HK-2 (cell line): ENCODE measurements at regions not wholly inside any gene's neighbourhood (a gene's known extent, or its start where the extent isn't known, plus 50 kb on each side); places are given as distances from the start of the nearest gene placed in this dataset.

ENCODE experiments used
- DNase-seq: peaks from one replicate; pipeline ENCODE4 v3.0.0-alpha.2; 2018; ENCODE audit not compliant: unreplicated experiment

DNA sequence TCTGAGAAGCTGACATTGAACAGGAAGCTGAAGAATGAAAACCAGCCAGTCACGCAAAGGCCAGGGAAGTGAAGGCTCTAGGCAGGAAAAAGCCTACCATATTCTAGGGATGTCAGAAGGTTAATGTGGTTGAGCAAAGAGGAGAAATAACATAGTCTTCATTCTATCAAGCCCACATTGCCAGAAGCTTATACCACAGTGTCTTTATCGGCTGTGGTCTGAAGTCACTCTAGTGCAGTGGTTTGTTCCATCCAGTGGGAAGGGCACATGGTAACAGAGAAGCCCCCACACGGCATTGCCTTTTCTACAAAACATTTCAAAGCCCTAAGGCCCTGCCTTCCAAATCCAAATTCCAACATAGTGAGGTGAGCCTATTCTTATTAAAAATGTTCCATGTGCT, 311.3 kb downstream of the TNS1 start:
- DNase-seq, result no peak

DNA sequence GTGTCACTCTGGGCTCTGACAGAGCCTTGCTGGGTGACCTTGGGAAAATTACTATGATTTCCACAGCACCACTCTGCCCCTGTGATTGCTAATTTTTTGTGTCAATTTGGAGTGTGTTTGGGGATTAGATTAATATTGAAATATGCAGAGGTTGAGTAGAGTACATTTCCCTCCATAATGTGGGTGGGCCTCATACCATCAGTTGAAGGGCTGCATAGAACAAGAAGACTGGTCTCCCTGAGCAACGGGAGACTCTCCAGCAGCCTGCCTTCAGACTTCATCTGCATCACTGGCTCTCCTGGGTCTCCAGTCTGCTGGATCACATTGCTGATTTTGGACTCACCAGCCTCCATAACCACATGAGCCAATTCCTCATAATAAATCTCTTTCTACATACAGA, 313.7 kb downstream of the TNS1 start:
- DNase-seq, result no peak

DNA sequence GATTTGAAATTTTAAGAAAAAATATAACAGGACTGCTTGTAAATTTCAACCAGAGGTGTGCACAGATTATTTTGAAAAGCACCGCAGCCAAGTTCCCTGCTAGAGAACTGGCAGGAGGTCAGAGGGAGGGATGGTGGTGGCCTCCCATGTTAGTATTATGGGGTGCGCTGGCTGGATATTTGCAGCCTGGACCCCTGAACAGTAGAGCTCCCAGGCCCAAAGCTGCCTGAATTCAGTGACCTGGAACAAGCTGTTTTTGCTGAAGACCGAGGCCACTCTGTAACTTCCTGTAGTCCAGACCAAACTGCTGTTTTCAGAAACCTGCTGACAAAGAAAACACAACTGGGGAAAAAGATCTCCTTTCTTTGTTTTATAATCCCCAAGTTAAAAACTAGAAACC, 314.3 kb downstream of the TNS1 start:
- DNase-seq, result no peak

DNA sequence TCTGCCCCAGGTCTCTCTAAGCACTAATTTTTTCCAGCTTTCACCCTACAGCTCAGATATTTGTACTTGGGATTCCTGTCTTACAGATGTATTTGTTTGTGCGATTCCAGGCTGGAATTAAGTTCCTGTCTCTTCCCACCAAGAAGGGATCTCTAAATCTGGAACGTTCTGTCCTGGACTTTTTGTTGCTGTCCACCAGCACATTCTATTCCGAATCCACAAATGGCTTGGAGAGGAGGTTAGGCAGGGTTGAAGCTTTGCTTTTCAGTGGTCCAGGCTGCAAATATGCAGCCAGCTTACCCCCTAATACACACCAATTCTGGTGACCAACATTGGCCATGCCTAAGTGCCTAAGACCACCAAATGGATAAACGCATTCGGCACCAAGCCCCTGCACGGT, 315.0 kb downstream of the TNS1 start:
- no peak for DNase-seq

DNA sequence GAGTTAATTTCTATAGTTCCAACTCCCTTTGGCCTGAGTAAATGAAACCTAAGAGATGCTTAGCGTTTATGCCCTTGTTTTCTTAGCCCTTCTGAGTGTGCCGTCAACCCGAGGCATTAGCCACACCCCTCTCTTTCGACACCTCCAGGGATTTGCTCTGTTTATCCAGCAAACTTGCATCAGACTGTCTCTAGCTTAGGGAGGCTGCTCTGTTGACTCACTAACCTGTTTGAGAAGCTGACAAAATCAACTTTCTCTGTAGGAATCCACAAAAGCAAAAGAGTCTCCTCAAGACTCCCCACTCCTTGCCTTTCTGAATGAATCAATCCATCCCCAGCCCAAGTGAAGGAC, 317.6 kb downstream of the TNS1 start:
- DNase-seq, result no peak

DNA sequence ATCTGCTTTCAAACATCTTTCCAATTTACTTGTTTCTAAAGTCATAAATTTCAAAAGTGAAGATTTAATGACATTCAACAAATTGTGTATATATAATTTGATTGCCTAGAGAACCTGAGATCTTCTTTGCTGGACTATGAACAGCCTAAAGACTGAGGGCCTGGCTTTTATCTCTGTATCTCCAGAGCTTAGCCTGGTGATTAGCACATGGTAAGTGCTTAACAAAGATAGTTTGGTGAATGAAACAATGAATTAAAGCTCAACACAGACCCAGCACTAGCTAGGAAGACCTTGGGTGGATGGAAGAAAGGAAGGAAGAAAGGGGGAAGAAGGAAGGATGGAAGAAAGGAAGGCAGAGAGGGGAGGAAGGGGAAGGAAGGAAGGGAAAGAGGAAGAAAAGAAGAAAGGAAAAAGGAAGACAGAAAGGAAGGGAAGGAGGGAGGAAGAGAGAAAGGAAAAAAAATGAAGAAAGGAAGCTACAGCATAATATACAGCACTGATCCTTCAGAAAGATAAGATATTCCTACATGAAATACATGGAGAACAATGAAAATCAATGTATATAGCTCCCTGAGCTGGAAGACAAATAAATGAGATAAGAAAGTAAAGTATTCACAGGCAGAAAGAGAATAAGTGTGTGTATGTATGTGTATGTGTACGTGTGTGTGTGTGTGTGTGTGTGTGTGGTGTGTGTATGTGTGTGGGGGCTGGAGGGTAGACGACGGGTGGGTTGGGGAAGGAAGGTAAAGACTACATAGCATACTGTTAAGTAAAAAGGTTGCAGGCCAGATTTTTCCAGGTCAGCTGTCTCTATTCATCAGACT, 318.2 kb downstream of the TNS1 start:
- DNase-seq, result no peak

DNA sequence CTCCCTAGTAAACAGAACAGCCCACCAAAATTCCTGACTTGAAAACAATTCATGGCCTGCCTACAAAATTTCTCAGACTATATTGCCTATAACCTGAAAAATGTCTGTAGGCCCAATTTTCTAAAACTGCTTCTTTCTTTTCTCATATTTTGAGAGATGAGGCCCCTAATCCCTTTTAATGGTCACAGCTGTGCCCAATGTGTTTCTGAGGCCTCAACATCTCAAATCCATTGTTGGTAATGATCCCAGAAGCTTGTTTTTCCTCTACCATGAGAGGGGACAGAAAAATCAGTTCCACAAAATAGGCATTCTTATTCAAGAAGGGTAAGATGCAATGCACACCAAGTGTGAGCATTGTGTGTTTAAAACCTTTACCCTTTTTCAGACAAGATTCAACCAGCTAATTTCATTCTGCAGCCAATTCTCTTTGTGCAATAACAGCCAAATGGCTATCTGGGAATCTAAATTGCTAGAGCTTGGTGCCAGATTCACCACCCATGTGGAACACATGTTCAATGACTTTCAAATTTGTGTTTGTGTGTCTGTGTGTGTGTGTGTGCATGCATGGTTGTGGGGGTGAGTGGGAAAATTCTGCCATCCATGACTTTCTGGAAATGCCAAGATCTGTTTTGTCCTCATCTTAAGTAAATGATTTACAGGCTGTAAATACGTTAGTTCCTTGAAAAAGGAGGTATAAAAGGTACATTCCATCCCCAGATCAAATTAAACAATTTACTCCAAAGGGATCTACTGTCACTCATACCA, 319.5 kb downstream of the TNS1 start:
- no peak for DNase-seq

DNA sequence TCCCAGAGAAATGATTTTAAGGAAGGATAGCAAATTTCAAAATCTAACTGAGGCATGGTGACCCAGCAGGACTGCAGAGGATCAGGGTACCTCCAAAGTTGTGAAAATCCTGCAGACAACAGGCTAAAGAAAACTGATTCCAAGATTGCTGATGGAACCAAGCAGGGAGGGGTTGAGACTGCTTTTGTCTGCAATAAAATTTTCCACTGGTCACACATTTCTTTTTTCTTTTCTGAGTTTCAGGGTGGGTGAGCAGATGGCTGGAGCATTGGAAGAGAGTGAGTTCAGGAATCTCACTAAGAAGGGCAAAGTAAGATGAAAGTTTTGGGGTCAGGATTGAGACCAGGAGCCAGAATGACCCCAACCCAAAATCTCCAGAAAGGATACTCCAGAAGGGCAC, 321.0 kb downstream of the TNS1 start:
- no peak for DNase-seq

DNA sequence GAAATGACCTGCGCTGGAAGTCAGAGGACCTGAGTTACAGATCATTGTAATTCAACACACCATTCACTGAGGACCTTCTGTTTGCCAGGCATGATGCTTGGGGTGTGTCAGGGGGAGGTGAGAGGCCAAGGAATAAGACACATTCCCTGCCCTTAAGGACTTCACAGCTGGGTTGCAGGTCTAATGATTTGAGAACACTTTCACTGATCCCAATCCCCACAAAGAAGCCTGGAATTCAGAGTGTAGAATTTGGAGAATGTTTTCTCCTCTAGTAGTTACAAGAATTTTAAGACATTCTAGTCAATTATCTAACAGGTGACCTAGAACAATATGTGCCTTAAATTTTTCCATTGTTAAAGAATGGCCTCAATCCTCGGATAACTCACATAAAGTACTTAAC, 322.4 kb downstream of the TNS1 start:
- no peak for DNase-seq

DNA sequence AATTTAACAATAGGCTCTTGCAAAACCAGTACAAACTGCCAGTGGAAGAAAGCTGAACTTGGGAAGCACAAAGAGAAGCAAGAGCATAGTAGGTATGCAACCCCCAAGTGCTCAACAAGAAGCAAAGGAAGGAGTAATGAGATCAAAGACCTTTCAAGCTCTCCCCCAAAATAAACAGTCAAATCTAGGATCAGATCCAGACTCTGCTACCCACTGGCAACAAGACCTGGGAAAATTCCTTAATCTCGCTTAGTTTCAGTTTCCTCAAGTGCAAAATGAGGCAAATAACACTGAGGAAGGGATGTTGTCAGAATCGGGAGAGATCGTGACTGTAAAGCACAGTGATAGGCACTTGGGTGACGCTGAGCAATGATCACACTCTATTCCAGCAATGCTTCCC, 329.2 kb downstream of the TNS1 start:
- no peak for DNase-seq

DNA sequence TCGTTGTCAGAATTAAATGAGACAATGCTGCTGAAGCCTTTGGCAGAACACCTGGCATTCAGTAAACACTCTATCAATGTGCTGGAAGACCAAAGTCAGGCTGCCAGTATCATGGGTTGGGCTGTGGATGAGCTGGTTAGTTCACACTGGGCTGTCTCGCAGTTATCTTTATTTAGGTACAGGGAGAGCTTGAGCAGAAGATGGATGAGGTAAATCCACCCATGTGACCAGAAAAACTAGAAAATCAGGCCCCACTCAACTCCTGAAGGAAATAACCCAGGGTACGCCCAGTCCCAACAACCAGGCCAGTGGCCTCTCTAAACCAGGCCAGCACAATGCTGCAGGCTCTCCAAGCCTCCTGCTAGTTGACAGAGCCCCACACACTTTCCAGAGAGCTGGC, 330.3 kb downstream of the TNS1 start:
- DNase-seq, result no peak

DNA sequence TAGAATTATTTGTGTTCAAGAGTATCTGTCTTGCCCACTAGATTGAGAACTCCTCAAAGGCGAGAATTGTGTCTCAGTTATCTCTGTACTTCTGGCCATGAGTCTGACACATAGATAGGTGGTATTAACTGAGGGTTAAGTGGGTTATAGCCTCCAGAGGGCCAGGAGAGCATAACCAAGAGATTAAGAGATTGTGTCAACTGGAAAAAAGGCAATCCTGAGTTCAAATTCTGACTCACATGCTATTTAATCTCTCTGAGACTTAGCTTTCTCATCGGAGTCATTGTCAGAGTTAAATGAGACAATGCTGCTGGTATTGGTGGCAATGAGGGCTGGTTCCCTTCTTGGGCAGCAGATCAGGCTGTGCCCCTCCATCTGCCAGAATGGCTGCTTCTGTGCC, 330.9 kb downstream of the TNS1 start:
- DNase-seq, result no peak

DNA sequence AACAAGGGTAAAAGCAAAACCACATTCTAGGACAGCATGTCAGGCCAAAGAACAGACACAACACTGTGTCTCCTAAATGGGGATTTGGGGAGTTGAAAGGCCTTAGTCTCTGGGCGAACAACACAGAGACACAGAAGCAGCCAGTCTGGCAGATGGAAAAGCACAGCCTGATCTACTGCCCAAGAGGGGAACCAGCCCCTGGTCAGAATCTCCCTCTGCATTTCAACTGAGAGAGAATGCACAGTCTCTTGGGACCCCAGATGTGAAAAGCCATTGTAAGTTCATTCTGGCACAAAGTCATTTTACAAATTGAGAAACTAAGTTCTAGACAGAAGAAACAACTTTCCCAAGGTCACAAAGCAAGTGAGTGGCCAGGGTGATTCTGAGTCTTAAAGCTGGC, 331.7 kb downstream of the TNS1 start:
- no peak for DNase-seq

DNA sequence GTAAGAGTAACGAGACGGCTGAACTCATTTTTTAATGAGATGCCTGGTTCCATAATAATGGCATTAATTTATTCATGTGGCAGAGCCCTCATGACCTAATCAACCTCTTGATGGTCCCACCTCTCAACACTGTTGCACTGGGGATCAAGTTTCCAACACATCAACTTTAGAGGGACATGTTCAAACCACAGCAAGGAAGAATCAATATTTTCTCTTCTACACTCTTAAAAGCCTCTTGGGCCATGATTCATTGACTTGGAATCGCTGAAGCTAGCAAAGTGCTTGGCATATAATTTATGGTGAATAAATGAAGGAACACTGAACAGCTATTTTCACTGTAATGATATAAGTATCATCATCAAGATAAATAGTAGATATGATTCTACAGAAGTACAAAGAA, 333.0 kb downstream of the TNS1 start:
- no peak for DNase-seq

DNA sequence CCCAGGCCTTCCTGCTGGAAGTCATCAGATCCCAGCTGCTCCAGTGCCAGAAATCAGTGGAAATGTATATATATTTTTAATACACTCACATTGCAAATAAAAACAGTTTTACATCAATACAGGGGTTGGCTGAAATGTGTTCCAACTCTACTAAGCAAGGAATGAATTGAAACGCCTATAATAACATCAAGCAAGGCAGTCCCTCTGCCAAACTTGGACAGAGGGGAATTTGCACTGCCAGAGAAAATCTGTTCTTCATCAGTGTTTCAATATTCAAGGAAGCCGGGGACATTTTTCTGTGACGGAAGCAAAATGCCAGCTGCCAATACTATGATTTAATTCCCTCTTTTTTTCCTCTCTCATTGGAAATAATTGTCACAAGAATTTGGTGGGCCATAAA, 335.3 kb downstream of the TNS1 start:
- DNase-seq, result no peak

DNA sequence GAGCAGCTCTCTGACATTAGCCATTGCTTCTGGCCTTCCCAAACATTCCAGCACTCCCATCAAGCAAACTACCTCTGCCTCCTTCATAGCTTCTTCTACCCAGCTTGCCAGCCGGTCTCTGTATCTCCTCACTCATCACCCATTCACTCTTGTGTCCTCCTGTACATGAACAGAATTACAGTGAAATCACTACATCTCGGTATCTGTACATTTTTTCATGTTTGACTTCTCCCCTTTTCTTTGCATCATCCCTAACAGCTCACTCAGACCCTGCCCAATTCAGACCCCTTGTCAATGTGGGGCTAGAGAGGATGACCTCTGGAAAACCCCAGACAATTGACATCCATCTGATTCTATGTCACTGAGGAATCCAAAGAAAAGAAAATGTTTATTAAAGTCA, 335.8 kb downstream of the TNS1 start:
- no peak for DNase-seq

DNA sequence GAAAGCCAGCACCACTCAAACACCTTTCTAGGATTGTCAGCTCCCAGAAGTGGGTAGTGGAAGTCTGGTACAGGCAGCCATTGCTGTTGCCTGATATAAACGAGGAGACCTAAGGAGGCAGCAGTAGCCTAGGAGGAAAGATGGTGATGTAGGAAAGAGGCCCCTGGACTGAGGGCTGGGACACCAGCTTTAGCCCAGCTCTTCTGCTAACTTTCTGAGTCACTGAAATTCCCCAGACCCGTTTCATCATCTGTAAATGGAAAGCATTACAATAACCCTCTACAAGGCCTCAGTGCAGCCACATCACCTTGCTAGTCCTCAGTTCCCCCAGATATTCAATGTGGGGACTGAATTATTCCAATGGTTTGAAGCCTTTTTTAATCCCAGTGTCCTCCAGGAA, 336.5 kb downstream of the TNS1 start:
- DNase-seq, result no peak

DNA sequence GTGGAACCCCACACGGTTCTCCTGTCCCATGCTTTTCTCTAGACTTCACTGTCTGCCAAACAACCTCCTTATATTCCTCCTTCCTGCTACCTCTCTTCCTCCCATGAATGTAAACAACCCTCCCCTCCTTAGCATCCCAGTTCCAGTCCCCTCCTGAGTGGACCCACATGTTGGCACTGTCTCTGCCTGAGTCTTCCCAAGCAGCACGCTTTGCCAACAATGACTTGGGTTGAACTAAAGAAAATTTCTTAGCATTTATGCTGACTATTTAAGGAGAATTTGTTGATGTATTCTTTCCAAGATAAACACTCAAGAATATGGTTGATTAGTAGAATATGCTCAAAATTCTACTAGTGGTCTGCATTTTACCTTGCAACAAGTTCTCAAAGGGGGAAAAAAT, 338.0 kb downstream of the TNS1 start:
- no peak for DNase-seq

DNA sequence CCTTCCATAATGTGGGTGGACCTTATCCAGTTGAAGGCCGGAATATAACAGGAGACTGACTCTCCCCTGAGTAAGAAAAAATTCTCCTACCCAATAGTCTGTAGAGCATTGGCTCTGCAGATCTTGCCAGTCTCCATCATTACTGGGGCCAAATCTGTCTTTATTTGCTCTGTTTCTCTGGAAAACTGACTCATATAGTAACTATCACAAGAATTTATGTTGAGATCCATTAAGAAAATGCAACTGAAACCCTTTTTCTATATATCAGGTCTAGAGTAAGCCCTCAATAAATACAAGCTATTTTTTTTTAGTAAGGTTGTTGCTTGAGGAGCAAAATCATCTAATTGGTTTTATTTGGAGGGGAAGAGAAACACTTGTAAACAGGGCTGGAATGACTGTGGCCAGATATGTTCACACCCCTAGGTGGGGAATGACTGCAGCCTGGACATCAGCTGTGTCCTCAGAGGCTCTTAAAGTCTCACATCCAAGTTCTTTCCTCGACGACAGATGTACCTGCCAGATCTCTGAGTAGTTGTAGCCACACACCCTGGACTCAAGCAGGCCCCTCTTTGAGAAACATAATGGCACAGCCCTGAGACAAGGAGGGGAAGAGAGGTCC, 339.7 kb downstream of the TNS1 start:
- no peak for DNase-seq

DNA sequence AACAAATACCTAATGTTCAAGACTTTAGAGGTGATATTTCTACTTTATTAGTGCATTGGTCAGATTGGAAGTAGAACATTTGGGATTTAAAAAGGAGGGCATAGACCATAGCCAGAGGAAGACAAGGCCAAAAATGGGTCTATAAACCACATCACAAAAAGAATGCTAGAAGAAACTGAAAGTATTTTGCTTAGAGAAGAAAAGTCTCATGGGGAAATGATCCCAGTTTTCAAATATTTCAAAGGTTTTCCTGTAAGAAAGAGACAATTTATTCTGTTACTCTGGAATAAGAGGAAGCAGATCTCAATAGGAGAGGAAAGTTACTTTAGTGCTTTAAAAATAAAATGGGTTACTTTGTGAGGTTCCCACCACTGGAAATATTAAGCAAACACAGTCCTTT, 341.4 kb downstream of the TNS1 start:
- DNase-seq, result no peak

DNA sequence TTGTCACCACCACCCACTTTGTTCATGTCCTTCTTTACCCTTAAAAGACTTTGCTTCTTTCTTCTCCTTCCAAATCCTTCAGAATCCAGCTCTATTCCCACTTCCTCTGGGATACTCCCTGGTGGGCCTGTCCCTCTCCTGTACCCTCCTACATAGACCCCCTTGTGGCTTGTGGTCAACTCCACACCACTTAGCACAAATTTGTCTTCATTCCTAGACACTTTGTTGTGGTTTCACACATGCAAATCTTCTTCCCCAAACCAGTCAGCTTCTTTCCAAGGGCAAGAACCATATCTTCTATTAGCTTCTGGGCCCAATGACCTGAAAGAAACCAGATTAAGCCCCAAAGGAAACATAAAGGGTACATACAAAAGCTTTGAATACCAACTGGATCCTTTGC, 342.4 kb downstream of the TNS1 start:
- no peak for DNase-seq

DNA sequence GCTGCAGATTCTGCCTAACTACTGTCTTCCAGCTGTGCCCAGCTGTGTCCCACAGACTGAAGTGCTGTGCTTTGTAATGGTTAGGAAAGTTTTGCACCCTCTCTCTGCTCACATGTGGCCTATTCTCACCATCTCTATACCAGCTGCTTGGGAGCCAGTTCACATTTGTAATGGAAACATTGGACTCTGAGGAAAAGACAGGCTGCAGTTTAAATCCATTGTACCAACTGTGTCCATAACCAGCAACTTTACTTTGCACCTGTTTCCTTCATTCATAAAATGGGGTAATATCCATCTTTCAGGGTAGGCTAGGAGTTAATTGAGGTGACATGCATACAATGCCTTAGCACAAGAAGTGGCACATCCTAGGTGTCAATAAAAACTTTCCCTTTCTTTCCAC, 344.0 kb downstream of the TNS1 start:
- no peak for DNase-seq

DNA sequence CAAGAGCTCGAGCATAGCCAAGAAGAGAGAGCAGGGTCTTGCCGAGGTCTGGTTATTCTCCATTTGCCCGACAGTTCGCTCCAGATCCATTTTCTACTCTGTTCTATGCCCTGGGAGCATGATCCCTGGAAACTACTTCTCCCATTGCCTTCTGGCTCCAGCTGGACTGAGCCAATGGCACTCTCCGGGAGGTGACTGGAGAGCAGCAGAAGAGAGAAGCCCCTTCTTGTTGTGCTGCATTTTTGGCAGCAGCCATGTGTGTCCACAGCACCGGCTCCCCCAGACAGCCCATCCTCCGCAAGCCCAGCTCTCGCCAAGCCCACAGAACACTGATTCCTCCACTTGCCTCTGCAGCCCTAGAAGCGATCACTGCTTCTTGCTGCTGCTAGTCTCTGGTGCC, 345.5 kb downstream of the TNS1 start:
- DNase-seq, result no peak
